Sigmoid colon (tissue), 4 donors: ENCODE measurements at regions not wholly inside any gene's neighbourhood (a gene's known extent, or its start where the extent isn't known, plus 50 kb on each side); places are given as distances from the start of the nearest gene placed in this dataset.

ENCODE experiments used
- CTCF ChIP-seq, 4 experiments: fragments of 450-650 bp in 3 of 4; fragments of 200-600 bp in 1 of 4; IDR thresholded peaks; one replicate each; pipeline ENCODE4 v1.5.1; 2016 to 2019; ENCODE audit warnings: antibody characterized with exemption in 4 of 4, mild to moderate bottlenecking in 3 of 4, moderate library complexity in 2 of 4
- EP300 ChIP-seq, 4 donors: sonication (generic); formaldehyde crosslinking; IDR thresholded peaks; one replicate each; pipeline ENCODE4 v1.6.1; 2017; ENCODE audit warnings: antibody characterized with exemption in 4 of 4
- POLR2A ChIP-seq, 2 donors: fragments of 450-650 bp; IDR thresholded peaks; one replicate each; pipeline ENCODE4 v1.6.1; 2016; ENCODE audit warnings: antibody characterized with exemption in 2 of 2, mild to moderate bottlenecking in 2 of 2, moderate library complexity in 2 of 2
- POLR2AphosphoS5 ChIP-seq, 4 donors: sonication (generic); formaldehyde crosslinking; IDR thresholded peaks; one replicate each; pipeline ENCODE4 v1.6.1; 2017; ENCODE audit warnings: antibody characterized with exemption in 4 of 4

- TF ChIP-seq CTCF (IDR thresholded peaks at IDR 0.05) (no peak), EP300 (IDR thresholded peaks at IDR 0.05) (no peak), POLR2A (IDR thresholded peaks at IDR 0.05) (no peak), POLR2AphosphoS5 (IDR thresholded peaks at IDR 0.05) (no peak)
Measured at GRCh38 chr13:80074811-80075210, 266.1 kb downstream of the SPRY2 start.
